GM21515 (cell line): ENCODE measurements at regions not wholly inside any gene's neighbourhood (a gene's known extent, or its start where the extent isn't known, plus 50 kb on each side); places are given as distances from the start of the nearest gene placed in this dataset.

ENCODE experiments used
- ATAC-seq: cut with Tn5 transposase; IDR thresholded peaks from one replicate; pipeline ENCODE4 v1.9.1; 2021; ENCODE audit not compliant: unreplicated experiment

DNA sequence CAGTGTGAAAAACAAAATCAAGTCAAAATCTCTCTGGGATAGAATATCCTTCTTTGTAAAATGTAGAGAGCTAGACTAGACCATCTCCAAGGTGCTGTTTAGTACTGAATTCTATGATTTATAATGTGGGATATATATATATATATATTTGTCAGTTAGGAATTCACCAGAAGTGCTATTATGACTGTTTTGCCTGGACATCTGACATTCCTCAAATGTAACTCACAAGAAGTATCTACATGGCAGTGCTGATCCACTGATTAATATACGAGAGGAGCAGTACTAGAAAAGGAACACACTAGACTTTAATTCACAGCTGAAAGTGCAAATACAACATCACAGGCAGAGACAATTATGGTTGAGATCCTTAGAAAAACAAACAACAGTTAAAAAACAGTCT lies 208.9 kb downstream of the GBA3 start:
- no peak for ATAC-seq

DNA sequence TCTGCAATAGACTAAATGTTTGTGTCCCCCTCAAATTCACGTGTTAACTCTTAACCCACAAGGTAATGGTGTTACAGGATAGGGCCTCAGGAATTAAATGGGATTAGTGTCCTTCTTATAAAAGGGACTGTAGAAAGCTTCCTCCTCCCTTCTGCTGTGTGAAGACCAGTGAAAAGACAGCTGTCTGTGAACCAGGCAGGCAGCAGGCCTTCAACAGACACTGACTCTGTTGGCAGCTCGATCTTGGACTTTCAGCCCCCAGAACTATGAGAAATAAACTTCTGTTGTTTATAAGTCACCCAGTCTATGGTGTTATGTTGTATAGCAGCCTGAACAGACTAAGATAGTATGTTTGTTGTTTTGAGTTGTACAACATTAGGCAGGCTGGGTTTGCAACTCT lies 208.1 kb downstream of the GBA3 start:
- no peak for ATAC-seq

DNA sequence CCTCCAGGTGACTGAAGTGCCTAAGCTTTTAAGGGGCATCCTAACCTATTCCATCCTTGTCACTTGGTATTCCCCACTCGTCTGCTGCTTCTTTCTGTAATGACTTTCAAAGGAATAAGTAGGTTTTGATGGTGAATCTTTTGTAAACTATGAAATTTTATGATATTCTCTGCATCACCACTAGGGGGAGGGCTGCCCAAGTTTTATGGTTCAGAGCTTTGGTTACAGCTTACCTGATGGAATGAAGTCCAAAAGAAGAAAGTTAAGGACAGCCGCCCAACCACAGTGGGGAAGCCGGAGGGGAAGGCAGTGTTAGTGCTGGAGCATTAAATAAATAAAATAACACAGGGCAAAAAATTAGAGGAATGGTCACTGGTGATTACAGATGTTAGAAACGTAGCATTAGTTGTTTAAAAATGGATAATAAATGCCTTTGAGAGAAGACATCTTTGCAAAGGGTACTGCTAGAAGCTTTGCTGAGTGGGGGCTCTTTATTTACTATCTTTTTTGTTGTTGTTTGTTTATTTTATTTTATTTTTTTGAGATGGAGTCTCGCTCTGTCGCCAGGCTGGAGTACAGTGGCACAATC lies 204.9 kb downstream of the GBA3 start:
- peak; percentile 55 for ATAC-seq

DNA sequence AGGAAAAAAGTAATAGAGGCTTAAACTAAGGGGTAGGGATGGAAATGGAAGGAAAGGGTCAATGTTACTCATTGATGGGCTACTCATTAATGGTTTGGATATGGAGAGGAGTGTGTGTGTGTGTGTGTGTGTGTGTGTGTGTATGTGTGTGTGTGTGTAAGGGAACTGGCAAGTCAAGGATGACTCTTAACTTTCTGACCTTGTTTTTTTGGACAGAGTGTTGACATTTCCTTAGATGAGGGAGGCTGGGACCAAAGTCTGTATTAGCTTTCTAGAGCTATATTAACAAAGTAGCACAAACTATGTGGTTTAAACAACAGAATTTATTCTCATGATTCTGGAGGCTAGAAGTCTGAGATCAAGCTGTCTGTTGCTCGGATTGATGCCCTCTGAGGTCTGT lies 202.7 kb downstream of the GBA3 start:
- no peak for ATAC-seq

DNA sequence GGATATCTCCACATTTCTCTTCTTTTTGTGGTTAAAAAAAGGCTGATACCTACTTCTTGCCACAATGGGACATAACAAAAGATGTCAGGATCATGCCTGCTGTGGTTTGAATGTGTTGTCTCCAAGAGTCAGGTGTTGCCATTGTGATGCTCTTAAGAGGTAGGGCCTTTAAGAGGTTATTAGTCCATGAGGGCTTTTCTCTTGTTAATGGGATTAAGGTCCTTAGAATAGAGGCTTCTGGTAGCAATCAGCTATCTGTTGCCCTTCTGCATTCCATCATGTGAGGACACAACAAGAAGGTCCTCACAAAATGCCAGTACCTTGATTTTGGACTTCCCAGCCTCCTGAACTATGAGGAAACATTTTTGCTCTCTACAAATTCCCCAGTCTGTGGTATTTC lies 191.4 kb downstream of the GBA3 start:
- ATAC-seq = no peak

DNA sequence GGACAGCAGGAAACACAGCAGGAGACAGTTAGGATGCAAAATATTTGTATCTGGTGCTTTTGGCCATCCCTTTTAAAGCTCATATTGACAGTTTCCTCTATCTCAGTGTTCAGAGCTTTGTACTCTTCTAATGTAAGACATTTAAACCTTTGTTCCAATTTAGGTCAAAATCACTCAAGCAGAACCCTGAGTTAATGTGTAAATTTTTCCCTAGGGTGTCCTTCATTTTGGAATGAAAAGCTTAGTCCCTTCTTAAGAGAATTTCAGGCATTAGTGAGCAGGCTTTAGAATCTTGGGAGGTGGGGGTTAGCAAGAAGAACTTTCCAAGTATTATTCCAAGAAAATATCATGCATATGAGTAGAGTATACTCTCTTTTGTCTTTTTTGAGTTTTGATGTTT lies 188.7 kb downstream of the GBA3 start:
- ATAC-seq = no peak

DNA sequence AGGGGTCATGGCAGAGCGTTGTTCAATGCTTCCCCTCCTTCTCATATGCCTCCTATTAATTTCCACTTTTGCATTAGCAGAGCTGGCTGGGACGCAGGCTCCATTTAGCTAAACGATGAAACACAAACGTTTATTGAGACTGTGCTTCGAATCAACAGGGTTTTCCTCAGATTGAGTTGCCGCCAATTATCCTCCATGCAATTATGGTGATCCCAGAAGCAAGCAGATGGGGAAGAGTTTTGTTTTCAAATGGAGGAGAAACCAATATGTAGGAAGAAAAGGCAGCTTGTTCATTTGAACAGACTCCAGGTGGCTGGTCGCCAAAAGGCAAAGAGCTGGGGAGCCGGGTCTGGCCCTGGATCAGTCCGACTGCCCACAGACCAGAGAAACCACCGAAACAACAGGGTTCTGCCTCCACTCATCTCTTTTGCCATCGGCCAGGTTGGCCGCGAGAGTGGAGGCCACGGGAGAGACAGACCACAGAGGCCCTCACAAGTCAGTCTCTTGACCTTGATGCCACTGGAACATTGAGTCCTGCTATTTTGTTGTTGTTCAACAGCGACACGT lies 184.8 kb downstream of the GBA3 start:
- no peak for ATAC-seq

DNA sequence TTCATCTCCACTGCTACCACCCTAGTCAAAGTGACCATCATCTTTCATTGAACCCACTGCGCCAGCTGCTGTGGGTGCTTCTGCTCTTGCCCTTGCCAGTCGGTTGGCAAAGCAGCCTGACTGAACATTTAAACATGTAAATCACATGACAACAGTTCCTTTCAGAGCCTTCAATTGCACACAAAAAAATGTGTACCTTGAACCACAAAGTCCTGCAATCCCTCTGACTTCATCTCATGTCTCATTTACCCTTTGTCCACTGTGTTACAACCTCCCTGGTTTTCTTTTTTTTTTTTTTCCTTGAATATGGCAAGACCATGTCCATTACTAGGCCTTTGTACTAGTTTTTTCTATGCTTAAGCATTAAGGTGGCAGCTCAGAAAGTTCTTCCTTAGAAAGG lies 183.5 kb downstream of the GBA3 start:
- no peak for ATAC-seq

DNA sequence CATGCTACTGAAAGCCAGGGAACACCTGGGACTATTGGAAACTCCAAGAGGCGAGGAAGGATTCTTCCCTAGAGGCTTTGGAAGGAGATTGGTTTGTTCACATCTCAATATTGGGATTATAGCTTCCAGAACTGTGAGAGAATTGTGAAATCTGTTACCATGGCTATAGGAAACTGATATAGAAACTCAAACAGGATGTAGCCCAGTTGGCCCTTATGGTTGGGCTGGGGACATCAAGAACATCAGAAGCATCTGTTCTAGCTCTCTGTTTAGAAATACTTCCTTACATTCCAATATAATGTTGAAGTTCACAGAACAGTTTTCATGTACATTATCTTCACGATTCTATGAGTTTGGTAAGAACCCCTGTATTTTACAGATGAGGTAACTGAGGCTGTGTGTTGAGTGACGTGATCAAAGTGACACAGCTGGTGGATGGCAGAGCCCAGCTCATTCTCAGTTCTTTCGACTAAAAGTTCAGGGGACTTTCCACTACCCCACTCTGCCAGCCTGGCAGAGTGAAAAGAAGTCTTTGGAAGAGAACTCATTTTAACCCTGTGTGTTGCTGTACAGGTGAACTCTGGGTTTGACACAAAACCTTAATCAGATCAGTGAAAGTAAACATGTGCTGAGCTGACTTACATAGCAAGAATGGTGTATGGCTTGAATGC lies 183.0 kb downstream of the GBA3 start:
- ATAC-seq = no peak

DNA sequence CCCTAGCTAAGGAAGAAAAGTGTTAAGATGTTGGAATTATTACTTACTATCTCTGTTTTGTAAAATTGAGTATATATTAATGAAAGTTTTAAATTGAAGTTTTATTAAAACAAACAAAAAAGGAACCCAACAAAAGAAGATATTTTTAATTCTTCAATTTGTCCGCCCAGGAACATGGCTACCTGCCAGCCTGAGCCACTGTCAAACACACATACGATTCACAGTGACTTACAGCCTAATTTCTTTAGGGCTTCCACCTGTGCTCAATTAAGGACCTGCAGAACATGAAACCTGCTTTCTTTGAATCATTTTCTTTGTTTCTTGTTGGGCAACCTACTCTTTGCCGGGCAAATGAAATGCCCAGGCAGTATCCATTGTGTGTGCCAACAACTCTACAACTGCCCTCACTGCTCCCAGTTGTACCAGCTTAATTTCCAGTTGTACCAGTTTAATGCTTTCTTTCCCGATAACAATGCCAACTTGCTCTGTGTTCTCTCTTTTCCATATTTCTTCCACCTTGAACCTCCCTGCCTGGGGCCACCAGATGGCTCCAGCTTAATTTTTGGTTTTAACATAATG lies 181.7 kb downstream of the GBA3 start:
- ATAC-seq = no peak

DNA sequence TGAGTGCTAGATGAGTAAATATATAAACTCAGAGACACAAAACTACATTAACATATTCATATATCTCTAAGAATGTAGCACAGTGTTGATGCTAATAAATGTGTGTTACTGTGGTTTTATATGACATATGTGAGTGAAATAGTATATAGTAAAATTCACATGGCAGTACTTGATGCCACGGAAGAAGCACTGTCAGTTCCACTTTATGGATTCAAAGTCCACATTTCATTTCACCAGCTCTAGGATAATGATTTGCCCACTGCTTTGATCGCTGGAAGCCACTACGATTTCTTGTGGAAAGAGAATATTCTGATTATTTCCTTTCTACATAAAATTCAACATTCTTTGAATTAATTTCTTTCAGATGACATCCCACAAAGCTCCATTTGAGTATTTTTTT lies 181.2 kb downstream of the GBA3 start:
- no peak for ATAC-seq

DNA sequence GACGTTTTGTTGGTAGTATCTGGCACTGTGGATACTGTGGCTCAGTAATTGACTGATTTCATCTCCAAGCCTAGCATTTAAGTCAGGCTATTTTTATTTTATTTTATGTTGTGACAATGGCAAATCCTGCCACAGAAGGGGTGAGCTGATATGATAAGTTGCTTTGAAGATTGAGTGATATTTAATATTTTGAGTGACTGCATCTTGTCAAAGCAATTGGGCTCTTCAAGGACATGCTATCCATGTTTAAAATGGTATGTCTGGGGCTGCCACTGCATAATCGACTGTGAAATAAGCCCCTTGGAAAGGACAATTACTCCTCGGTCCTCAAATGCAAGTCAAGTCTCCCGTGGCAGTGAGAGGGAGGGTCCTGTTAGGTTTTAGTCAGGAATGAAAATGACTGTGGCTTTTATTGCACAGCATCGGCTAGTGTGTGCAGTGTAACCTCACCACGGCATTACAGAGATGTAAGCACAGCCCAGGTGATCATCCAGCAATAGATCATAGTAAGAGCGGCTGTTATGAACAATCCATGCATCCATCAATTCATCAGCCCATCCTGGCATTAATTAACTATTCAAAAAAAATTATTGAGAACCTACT lies 178.2 kb downstream of the GBA3 start:
- no peak for ATAC-seq

DNA sequence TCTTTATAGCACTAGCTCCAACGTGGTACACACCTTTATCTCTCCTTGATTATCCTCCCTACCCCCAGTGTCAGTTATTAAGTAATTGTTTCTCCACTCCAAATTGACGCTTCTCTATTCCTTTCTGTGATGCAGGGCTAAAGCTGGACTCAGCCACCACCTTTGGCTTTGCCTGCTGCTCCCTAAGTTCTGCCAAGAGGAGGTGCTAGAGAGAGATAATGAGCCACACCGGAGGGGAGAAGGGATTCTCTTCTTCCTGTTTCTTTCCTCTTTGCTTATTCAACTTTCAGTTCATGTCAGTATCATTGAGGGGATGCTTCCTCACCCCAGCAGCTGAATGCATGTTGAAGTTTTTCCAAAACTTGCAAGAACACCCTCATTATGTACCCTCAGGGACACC lies 176.5 kb downstream of the GBA3 start:
- no peak for ATAC-seq
